Duodenal mucosa (tissue), 2 donors: ENCODE measurements at regions not wholly inside any gene's neighbourhood (a gene's known extent, or its start where the extent isn't known, plus 50 kb on each side); places are given as distances from the start of the nearest gene placed in this dataset.
"Not testable (repeated sequence)": the region's sequence is repeated elsewhere in the genome, so short reads cannot be mapped to it uniquely, and the experiment has no call there.

Experiments
- H3K27ac ChIP-seq: one replicate; pipeline ENCODE4 v1.7.0; 2013; ENCODE audit warnings: low read depth, low read length
- H3K27me3 ChIP-seq, 2 donors: one replicate each; pipeline ENCODE4 v1.7.0; 2013; ENCODE audit warnings: low read length in 2 of 2, control low read depth in 1 of 2; ENCODE audit not compliant: insufficient read depth in 2 of 2, control insufficient read depth in 1 of 2
- H3K36me3 ChIP-seq, 2 donors: one replicate each; pipeline ENCODE4 v1.7.0; 2013; ENCODE audit warnings: low read length in 2 of 2, control low read depth in 1 of 2; ENCODE audit not compliant: insufficient read depth in 2 of 2, control insufficient read depth in 1 of 2
- H3K4me1 ChIP-seq, 2 donors: one replicate each; pipeline ENCODE4 v1.7.0; 2013; ENCODE audit warnings: low read length in 2 of 2, control low read depth in 1 of 2; ENCODE audit not compliant: insufficient read depth in 2 of 2, control insufficient read depth in 1 of 2
- H3K4me3 ChIP-seq, 2 donors: one replicate each; pipeline ENCODE4 v1.7.0; 2013; ENCODE audit warnings: low read length in 2 of 2, low read depth in 1 of 2
- H3K9ac ChIP-seq, 2 donors: one replicate each; pipeline ENCODE4 v1.7.0; 2013; ENCODE audit warnings: low read length in 2 of 2, low read depth in 1 of 2
- H3K9me3 ChIP-seq, 2 donors: one replicate each; pipeline ENCODE4 v1.7.0; 2013; ENCODE audit warnings: low read length in 2 of 2, control low read depth in 1 of 2; ENCODE audit not compliant: control insufficient read depth in 1 of 2

- H3K27me3 ChIP-seq, H3K27ac ChIP-seq, H3K4me3 ChIP-seq: not testable (repeated sequence)
Measured at GRCh38 chr1:120465900-120466299, 51.1 kb downstream of the NBPF8 start.

GRCh38 chr1:120477663-120478062 lies 62.8 kb downstream of the NBPF8 start:
- H3K27ac ChIP-seq, H3K9ac ChIP-seq: not testable (repeated sequence)

More at GRCh38 chr1:120465900-120466299, 51.1 kb downstream of the NBPF8 start:
- H3K36me3 ChIP-seq, H3K4me1 ChIP-seq, H3K9ac ChIP-seq, H3K9me3 ChIP-seq: not testable (repeated sequence)

GRCh38 chr1:120478400-120478799 lies 63.6 kb downstream of the NBPF8 start:
- not testable (repeated sequence) for H3K9me3 ChIP-seq, H3K27me3 ChIP-seq, H3K4me3 ChIP-seq, H3K4me1 ChIP-seq, H3K27ac ChIP-seq, H3K9ac ChIP-seq
- H3K36me3 ChIP-seq: peaks cover 0 to 13% of the 10 kb centered on the region in 2 donors

More at GRCh38 chr1:120477663-120478062, 62.8 kb downstream of the NBPF8 start:
- H3K36me3 ChIP-seq: peaks cover 0 to 13% of the 10 kb centered on the region in 2 donors
- not testable (repeated sequence) for H3K9me3 ChIP-seq, H3K4me1 ChIP-seq, H3K27me3 ChIP-seq, H3K4me3 ChIP-seq

GRCh38 chr1:120487542-120487941 lies 72.7 kb downstream of the NBPF8 start:
- H3K9ac ChIP-seq, H3K4me1 ChIP-seq, H3K27ac ChIP-seq, H3K9me3 ChIP-seq, H3K27me3 ChIP-seq, H3K4me3 ChIP-seq: not testable (repeated sequence)
- peaks cover 0 to 15% of the 10 kb centered on the region in 2 donors for H3K36me3 ChIP-seq

GRCh38 chr1:120489217-120489616 lies 74.4 kb downstream of the NBPF8 start:
- H3K9me3 ChIP-seq, H3K27me3 ChIP-seq, H3K9ac ChIP-seq, H3K27ac ChIP-seq, H3K4me1 ChIP-seq, H3K4me3 ChIP-seq: not testable (repeated sequence)
- H3K36me3 ChIP-seq: peaks cover 0 to 15% of the 10 kb centered on the region in 2 donors

GRCh38 chr1:120497145-120497544 lies 82.3 kb downstream of the NBPF8 start:
- H3K4me3 ChIP-seq, H3K27me3 ChIP-seq, H3K27ac ChIP-seq, H3K9ac ChIP-seq, H3K4me1 ChIP-seq, H3K36me3 ChIP-seq, H3K9me3 ChIP-seq: not testable (repeated sequence)

- H3K4me1 ChIP-seq, H3K36me3 ChIP-seq, H3K27me3 ChIP-seq, H3K27ac ChIP-seq, H3K9ac ChIP-seq, H3K4me3 ChIP-seq, H3K9me3 ChIP-seq: not testable (repeated sequence)
Measured at GRCh38 chr1:120503284-120503683, 88.4 kb downstream of the NBPF8 start.

- H3K27me3 ChIP-seq, H3K36me3 ChIP-seq, H3K4me1 ChIP-seq, H3K9ac ChIP-seq, H3K27ac ChIP-seq, H3K9me3 ChIP-seq, H3K4me3 ChIP-seq: not testable (repeated sequence)
Measured at GRCh38 chr1:120506352-120506751, 91.5 kb downstream of the NBPF8 start.

- not testable (repeated sequence) for H3K36me3 ChIP-seq, H3K4me3 ChIP-seq, H3K27me3 ChIP-seq, H3K4me1 ChIP-seq, H3K27ac ChIP-seq, H3K9ac ChIP-seq, H3K9me3 ChIP-seq
Measured at GRCh38 chr1:120508351-120508750, 93.5 kb downstream of the NBPF8 start.

- not testable (repeated sequence) for H3K27ac ChIP-seq, H3K4me3 ChIP-seq, H3K4me1 ChIP-seq, H3K9me3 ChIP-seq, H3K36me3 ChIP-seq, H3K27me3 ChIP-seq, H3K9ac ChIP-seq
Measured at GRCh38 chr1:120509258-120509657, 94.4 kb downstream of the NBPF8 start.

GRCh38 chr1:120513099-120513498 lies 98.3 kb downstream of the NBPF8 start:
- H3K9ac ChIP-seq, H3K27ac ChIP-seq, H3K4me1 ChIP-seq, H3K4me3 ChIP-seq, H3K27me3 ChIP-seq, H3K9me3 ChIP-seq, H3K36me3 ChIP-seq: not testable (repeated sequence)
